Endothelial cell of umbilical vein (primary cell): ENCODE measurements at regions not wholly inside any gene's neighbourhood (a gene's known extent, or its start where the extent isn't known, plus 50 kb on each side); places are given as distances from the start of the nearest gene placed in this dataset.

ENCODE experiments used
- EZH2 ChIP-seq: IDR thresholded peaks from 2 replicates; pipeline ENCODE4 v1.6.1; 2012; ENCODE audit warnings: borderline replicate concordance, low read depth, mild to moderate bottlenecking, moderate library complexity, low read length, inconsistent platforms; ENCODE audit not compliant: severe bottlenecking
- JUN ChIP-seq: IDR thresholded peaks from 2 replicates; pipeline ENCODE4 v1.6.1; 2011; ENCODE audit warnings: borderline replicate concordance, low read depth; ENCODE audit not compliant: insufficient read length, insufficient read depth
- POLR2A ChIP-seq: IDR thresholded peaks from 2 replicates; pipeline ENCODE4 v1.6.1; 2012; ENCODE audit warnings: low read depth, mild to moderate bottlenecking, control low read depth, low read length
- POLR2AphosphoS5 ChIP-seq: IDR thresholded peaks from 2 replicates; pipeline ENCODE4 v1.6.1; 2012; ENCODE audit warnings: low read depth, mild to moderate bottlenecking, control low read depth, low read length, moderate library complexity; ENCODE audit not compliant: insufficient read depth
- TF ChIP-seq, protein P1 (sequence below), 2 donors: IDR thresholded peaks; 1 replicate in 1 of 2; 2 replicates in 1 of 2; pipeline ENCODE4 v1.5.1; 2011; ENCODE audit warnings: low read length in 2 of 2, mild to moderate bottlenecking in 2 of 2, moderate library complexity in 2 of 2, control low read depth in 1 of 2, inconsistent platforms in 1 of 2, low read depth in 1 of 2; ENCODE audit not compliant: insufficient read depth in 1 of 2; ENCODE audit errors: extremely low read depth in 1 of 2

DNA sequence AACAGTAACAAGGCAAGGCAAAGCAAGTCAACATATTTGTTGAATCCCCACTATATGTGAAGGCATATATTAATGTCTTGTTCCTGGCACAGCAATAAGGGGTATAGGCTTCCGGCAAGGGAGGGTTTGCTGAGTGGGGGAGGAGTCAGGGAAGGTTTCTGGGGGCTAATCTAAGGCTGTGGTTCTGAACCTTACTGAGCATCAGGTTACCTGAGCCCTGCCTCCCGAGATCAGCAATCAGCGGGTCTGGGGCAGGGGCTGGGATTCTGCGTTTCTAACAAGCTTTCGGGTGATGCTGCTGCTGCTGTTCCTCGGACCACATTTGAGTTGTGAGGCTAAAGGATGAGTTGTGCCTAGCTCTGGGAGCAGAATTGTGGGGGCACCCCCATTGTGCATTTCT, 401.7 kb upstream of the SPRED2 start:
- TF ChIP-seq POLR2AphosphoS5 (no peak), POLR2A (no peak), JUN (no peak), EZH2 (no peak)
- TF ChIP-seq, protein P1, sequence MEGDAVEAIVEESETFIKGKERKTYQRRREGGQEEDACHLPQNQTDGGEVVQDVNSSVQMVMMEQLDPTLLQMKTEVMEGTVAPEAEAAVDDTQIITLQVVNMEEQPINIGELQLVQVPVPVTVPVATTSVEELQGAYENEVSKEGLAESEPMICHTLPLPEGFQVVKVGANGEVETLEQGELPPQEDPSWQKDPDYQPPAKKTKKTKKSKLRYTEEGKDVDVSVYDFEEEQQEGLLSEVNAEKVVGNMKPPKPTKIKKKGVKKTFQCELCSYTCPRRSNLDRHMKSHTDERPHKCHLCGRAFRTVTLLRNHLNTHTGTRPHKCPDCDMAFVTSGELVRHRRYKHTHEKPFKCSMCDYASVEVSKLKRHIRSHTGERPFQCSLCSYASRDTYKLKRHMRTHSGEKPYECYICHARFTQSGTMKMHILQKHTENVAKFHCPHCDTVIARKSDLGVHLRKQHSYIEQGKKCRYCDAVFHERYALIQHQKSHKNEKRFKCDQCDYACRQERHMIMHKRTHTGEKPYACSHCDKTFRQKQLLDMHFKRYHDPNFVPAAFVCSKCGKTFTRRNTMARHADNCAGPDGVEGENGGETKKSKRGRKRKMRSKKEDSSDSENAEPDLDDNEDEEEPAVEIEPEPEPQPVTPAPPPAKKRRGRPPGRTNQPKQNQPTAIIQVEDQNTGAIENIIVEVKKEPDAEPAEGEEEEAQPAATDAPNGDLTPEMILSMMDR (IDR thresholded peaks at IDR 0.05; ENCODE audit: extremely low read depth in 1 of 2, insufficient read depth in 1 of 2, low read depth in 1 of 2, low read length in 2 of 2): no peak
